GM23248 (cell line): ENCODE measurements at regions not wholly inside any gene's neighbourhood (a gene's known extent, or its start where the extent isn't known, plus 50 kb on each side); places are given as distances from the start of the nearest gene placed in this dataset.
A peak's percentile ranks its signal among the peaks of the same experiment; 100 is the strongest.

Experiments
- DNase-seq: peaks from one replicate; pipeline ENCODE4 v3.0.0-alpha.2; 2015
- H2AFZ ChIP-seq: fragments of 200-600 bp; sonication (generic); 2 replicates; pipeline ENCODE4 v1.6.1; 2016; ENCODE audit warnings: antibody characterized with exemption
- H3F3A ChIP-seq: fragments of 200-600 bp; sonication (generic); 2 replicates; pipeline ENCODE4 v1.6.1; 2016; ENCODE audit warnings: mild to moderate bottlenecking, antibody characterized with exemption, mixed run types; ENCODE audit not compliant: insufficient read depth
- H3K27ac ChIP-seq: fragments of 200-600 bp; sonication (generic); 2 replicates; pipeline ENCODE4 v1.5.1; 2016; ENCODE audit warnings: mild to moderate bottlenecking
- H3K27me3 ChIP-seq: fragments of 200-600 bp; sonication (generic); replicated peaks from 2 replicates; pipeline ENCODE4 v1.6.1; 2016; ENCODE audit warnings: mild to moderate bottlenecking; ENCODE audit not compliant: insufficient read depth
- H3K36me3 ChIP-seq: fragments of 200-600 bp; sonication (generic); 2 replicates; pipeline ENCODE4 v1.6.1; 2016; ENCODE audit warnings: low read depth, mild to moderate bottlenecking
- H3K4me1 ChIP-seq: fragments of 200-600 bp; sonication (generic); 2 replicates; pipeline ENCODE4 v1.6.1; 2016; ENCODE audit warnings: mild to moderate bottlenecking; ENCODE audit not compliant: insufficient read depth
- H3K4me2 ChIP-seq: fragments of 200-600 bp; sonication (generic); one replicate; pipeline ENCODE4 v1.6.1; 2016; ENCODE audit warnings: mild to moderate bottlenecking; ENCODE audit not compliant: unreplicated experiment
- H3K4me3 ChIP-seq: fragments of 200-600 bp; sonication (generic); 2 replicates; pipeline ENCODE4 v1.5.1; 2016; ENCODE audit warnings: mild to moderate bottlenecking
- H3K79me2 ChIP-seq: fragments of 200-600 bp; sonication (generic); 2 replicates; pipeline ENCODE4 v1.6.1; 2016; ENCODE audit warnings: mild to moderate bottlenecking; ENCODE audit not compliant: insufficient read depth
- H3K9ac ChIP-seq: fragments of 200-600 bp; sonication (generic); 2 replicates; pipeline ENCODE4 v1.6.1; 2016; ENCODE audit warnings: mild to moderate bottlenecking
- H3K9me2 ChIP-seq: fragments of 200-600 bp; sonication (generic); 2 replicates; pipeline ENCODE4 v1.6.1; 2016; ENCODE audit warnings: mixed run types, mild to moderate bottlenecking, moderate library complexity; ENCODE audit not compliant: insufficient read depth
- H3K9me3 ChIP-seq: fragments of 200-600 bp; sonication (generic); one replicate; pipeline ENCODE4 v1.6.1; 2017; ENCODE audit warnings: low read depth
- H4K20me1 ChIP-seq: fragments of 200-600 bp; sonication (generic); 2 replicates; pipeline ENCODE4 v1.6.0; 2016; ENCODE audit not compliant: insufficient read depth
- EZH2 ChIP-seq: fragments of 200-600 bp; sonication (generic); IDR thresholded peaks from 2 replicates; pipeline ENCODE4 v1.6.1; 2018; ENCODE audit warnings: antibody characterized with exemption, mild to moderate bottlenecking; ENCODE audit not compliant: insufficient read depth, poor library complexity, severe bottlenecking
- EZH2phosphoT487 ChIP-seq: fragments of 200-600 bp; sonication (generic); IDR thresholded peaks from 2 replicates; pipeline ENCODE4 v1.6.1; 2018; ENCODE audit warnings: antibody characterized with exemption, moderate library complexity, mild to moderate bottlenecking, low read depth; ENCODE audit not compliant: insufficient read depth
- whole genome bisulfite sequencing, 2 experiments: methylation state at CpG; one replicate each; pipeline ENCODE4 v1.1.6; 2015 to 2017; ENCODE audit warnings: low lambda C conversion rate in 2 of 2, low coverage in 1 of 2; ENCODE audit errors: missing lambda C conversion rate in 2 of 2; 5-methylcytosine and 5-hydroxymethylcytosine counted together
- in situ Hi-C: fragments of 300-500 bp; cut with MboI; formaldehyde crosslinking; loops from 2 replicates; pipeline ENCODE4 v1.15.0; 2020

DNA sequence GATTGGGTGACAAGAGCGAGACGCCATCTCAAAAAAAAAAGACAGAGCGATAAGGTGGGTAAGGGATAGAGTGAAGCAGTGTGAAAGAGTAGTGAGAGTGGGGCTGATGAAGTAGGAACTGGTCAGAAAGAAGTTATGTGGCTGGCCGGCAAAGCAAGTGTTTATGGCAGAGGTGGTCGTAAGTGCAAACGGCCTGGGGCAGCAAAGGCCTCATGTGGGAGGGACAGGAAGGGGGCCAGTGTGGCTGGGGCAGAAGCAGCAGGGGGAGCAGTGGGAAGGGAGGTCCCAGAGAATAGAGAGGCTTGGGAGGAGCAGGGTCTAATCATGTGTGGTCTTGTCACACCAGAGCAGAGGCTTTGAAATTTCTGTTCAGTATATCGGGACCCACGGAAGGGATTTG is 186.2 kb downstream of the HS3ST3B1 start:
- Histone ChIP-seq H3K79me2 (no peaks in the 10 kb centered on the region), H3K9me3 (no peaks in the 10 kb centered on the region), H3K4me2 (no peak overlapping the region), H3K4me1 (no peaks in the 10 kb centered on the region), H3K36me3 (no peaks in the 10 kb centered on the region), H3K27me3 (no peaks in the 10 kb centered on the region), H3K27ac (no peak overlapping the region), H3K4me3 (no peak overlapping the region), H4K20me1 (no peaks in the 10 kb centered on the region), H3K9ac (no peak overlapping the region), H3K9me2 (no peaks in the 10 kb centered on the region), H3F3A (no peaks in the 10 kb centered on the region), H2AFZ (no peak overlapping the region)
- 90 to 93% methylated on average over 8 of the region's 8 CpGs for WGBS, 2 experiments
- in situ Hi-C loops = no loop called here
- TF ChIP-seq EZH2 (no peak), EZH2phosphoT487 (no peak)
- no peak for DNase-seq

DNA sequence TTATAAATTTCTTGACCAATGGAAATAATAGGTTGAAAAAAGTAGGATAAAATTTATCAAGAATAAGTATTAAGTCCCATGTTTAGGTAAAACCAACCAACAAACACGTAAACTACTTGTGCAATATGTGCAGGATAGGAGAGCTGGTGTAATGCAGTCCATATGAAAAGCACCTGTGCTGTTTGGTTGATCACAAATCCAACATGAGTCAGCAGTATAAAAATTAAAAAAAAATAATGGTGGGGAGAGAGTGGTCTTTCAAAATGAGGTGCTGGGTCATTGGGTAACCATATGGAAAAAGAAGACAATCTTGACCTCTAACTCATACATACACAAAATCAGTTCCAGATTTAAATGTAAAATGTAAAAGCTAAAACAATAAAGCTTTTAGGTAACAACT is 181.8 kb downstream of the HS3ST3B1 start:
- H3K4me1 ChIP-seq = no peaks in the 10 kb centered on the region
- 36 to 55% methylated on average over 1 of the region's 1 CpG for WGBS, 2 experiments
- no peaks in the 10 kb centered on the region for H3K79me2 ChIP-seq
- in situ Hi-C loops = no loop called here
- no peak overlapping the region for H2AFZ ChIP-seq
- H3K9ac ChIP-seq = no peak overlapping the region
- TF ChIP-seq EZH2 (no peak), EZH2phosphoT487 (no peak)
- H3K9me3 ChIP-seq = no peaks in the 10 kb centered on the region
- no peak for DNase-seq
- H3K27me3 ChIP-seq = no peaks in the 10 kb centered on the region
- no peaks in the 10 kb centered on the region for H3K36me3 ChIP-seq
- H3F3A ChIP-seq = no peaks in the 10 kb centered on the region
- no peak overlapping the region for H3K27ac ChIP-seq
- no peak overlapping the region for H3K4me2 ChIP-seq
- no peaks in the 10 kb centered on the region for H3K9me2 ChIP-seq
- H3K4me3 ChIP-seq = no peak overlapping the region
- no peaks in the 10 kb centered on the region for H4K20me1 ChIP-seq

DNA sequence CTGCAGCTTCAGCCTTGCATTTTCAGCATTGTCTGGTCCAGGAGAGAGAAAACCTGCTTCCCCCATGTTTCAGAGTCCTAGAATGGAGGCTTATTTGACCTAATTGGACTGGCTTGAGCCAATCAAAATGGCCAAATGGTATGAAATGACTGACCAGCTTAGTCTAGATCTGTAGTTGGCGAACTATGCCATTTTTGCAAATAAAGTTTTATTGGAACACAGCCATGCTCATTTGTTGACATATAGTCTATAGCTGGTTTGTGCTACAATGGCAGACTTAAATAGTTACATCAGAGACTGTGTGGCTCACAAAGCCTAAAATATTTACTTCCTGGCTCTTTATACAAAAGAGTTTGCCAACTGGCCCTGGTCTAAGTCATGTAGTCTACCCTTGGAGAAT is 180.8 kb downstream of the HS3ST3B1 start:
- Histone ChIP-seq H3K9me2 (no peaks in the 10 kb centered on the region), H3K27me3 (no peaks in the 10 kb centered on the region), H3K4me1 (no peaks in the 10 kb centered on the region), H3K9me3 (no peaks in the 10 kb centered on the region), H3K79me2 (no peaks in the 10 kb centered on the region), H3F3A (no peaks in the 10 kb centered on the region), H3K4me2 (no peak overlapping the region), H4K20me1 (no peaks in the 10 kb centered on the region), H3K36me3 (no peaks in the 10 kb centered on the region), H3K9ac (no peak overlapping the region), H3K27ac (no peak overlapping the region), H2AFZ (no peak overlapping the region), H3K4me3 (no peak overlapping the region)
- TF ChIP-seq EZH2 (no peak), EZH2phosphoT487 (no peak)
- in situ Hi-C loops = no loop called here
- no peak for DNase-seq
- WGBS, 2 experiments = 27 to 48% methylated on average over 1 of the region's 1 CpG

DNA sequence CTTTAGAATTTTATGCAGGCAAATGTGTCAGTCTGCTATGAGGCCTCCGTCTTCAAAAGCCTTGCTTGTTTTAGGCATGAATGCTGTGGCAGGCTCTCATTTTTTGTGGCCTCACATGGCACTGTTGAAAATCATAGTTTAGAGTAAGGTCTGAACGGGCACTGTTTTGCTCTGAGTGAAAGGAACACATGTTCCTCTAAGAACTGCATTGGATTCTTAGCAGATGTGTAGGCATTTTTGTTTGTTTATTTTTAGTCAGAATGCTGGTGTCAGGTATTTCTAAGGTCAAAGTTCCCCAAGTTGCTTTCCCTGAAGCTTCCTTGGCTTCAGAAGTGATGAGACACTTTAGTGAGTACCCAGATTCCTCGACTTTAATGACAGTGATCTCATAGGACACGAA is 173.7 kb downstream of the HS3ST3B1 start:
- Histone ChIP-seq H3K4me3 (no peak overlapping the region), H3K4me2 (no peak overlapping the region), H3K27me3 (no peaks in the 10 kb centered on the region), H4K20me1 (no peaks in the 10 kb centered on the region), H3K9ac (no peak overlapping the region), H3K79me2 (no peaks in the 10 kb centered on the region), H3F3A (no peaks in the 10 kb centered on the region), H3K9me3 (no peaks in the 10 kb centered on the region), H3K36me3 (no peaks in the 10 kb centered on the region), H3K4me1 (peaks cover 7% of the 10 kb centered on the region), H3K9me2 (no peaks in the 10 kb centered on the region), H2AFZ (no peak overlapping the region), H3K27ac (no peak overlapping the region)
- DNase-seq = no peak
- TF ChIP-seq EZH2phosphoT487 = no peak
- no peak for TF ChIP-seq EZH2
- in situ Hi-C loops = no loop called here
- 56% methylated on average over 4 of the region's 4 CpGs for WGBS, 2 experiments

DNA sequence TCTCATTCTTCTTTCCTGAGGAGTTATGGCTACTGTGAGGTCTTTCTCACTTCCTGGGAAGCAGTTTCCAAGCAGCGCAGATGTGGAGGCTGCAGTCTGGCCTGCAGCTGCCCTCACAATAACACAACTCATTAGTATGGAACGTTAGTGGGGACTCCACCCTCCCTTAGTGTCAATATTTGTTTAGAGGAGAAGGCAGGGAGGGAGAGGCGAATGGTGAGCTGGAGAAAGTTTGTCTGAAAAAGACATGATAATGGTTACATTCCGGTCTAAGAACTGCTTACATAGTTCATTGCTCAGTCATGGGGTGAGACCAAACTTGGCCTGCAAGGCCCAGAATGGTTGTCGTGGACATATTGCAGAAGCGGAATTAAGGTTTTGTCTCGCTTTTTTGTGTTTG is 170.2 kb downstream of the HS3ST3B1 start:
- no peaks in the 10 kb centered on the region for H3K9me3 ChIP-seq
- H3K4me2 ChIP-seq = peak overlapping the region; percentile 35
- H3K27ac ChIP-seq = peak overlapping the region; percentile 62
- H2AFZ ChIP-seq = 0 out of 2 replicates have a peak overlapping the region, but pooled peaks have one; percentile 16
- H3K4me3 ChIP-seq = no peak overlapping the region
- peak overlapping the region; percentile 18; the same call in 1 of the 2 replicates for H3K9ac ChIP-seq
- H3K4me1 ChIP-seq = peaks cover 7% of the 10 kb centered on the region
- no peaks in the 10 kb centered on the region for H3K27me3 ChIP-seq
- H3K9me2 ChIP-seq = no peaks in the 10 kb centered on the region
- in situ Hi-C loops = no loop called here
- H4K20me1 ChIP-seq = no peaks in the 10 kb centered on the region
- peak; percentile 90 for DNase-seq
- no peaks in the 10 kb centered on the region for H3K36me3 ChIP-seq
- H3K79me2 ChIP-seq = no peaks in the 10 kb centered on the region
- TF ChIP-seq EZH2phosphoT487 (no peak), EZH2 (no peak)
- WGBS, 2 experiments = 4 to 6% methylated on average over 7 of the region's 7 CpGs
- no peaks in the 10 kb centered on the region for H3F3A ChIP-seq
